Esophagus muscularis mucosa (tissue), 4 donors: ENCODE measurements at regions not wholly inside any gene's neighbourhood (a gene's known extent, or its start where the extent isn't known, plus 50 kb on each side); places are given as distances from the start of the nearest gene placed in this dataset.

Experiments
- DNase-seq: peaks from one replicate; pipeline ENCODE4 v3.0.0-alpha.2; 2017; ENCODE audit errors: extremely low spot score
- H3K27ac ChIP-seq, 4 donors: fragments of 200-600 bp; sonication (generic); replicated peaks in 1 of 4; 1 replicate in 3 of 4; 2 replicates in 1 of 4; pipeline ENCODE4 v1.5.1; 2016 to 2019; ENCODE audit warnings: mild to moderate bottlenecking in 1 of 4
- H3K27me3 ChIP-seq, 4 donors: fragments of 200-600 bp; sonication (generic); one replicate each; pipeline versions ENCODE4 v1.5.1 to v1.6.0; 2016 to 2019
- H3K36me3 ChIP-seq, 4 donors: fragments of 200-600 bp; sonication (generic); one replicate each; pipeline ENCODE4 v1.5.1; 2016 to 2019
- H3K4me1 ChIP-seq, 4 donors: fragments of 200-600 bp; sonication (generic); one replicate each; pipeline ENCODE4 v1.5.1; 2016 to 2019
- H3K4me3 ChIP-seq, 4 donors: fragments of 200-600 bp; sonication (generic); 1 replicate in 2 of 4; 2 replicates in 2 of 4; pipeline ENCODE4 v1.5.1; 2016 to 2019; ENCODE audit warnings: mild to moderate bottlenecking in 4 of 4, moderate library complexity in 1 of 4
- H3K9me3 ChIP-seq, 4 donors: fragments of 200-600 bp; sonication (generic); 1 replicate in 3 of 4; 2 replicates in 1 of 4; pipeline ENCODE4 v1.5.1; 2016 to 2019
- EP300 ChIP-seq: sonication (generic); formaldehyde crosslinking; IDR thresholded peaks from one replicate; pipeline ENCODE4 v1.6.1; 2017; ENCODE audit warnings: antibody characterized with exemption
- POLR2A ChIP-seq: fragments of 450-650 bp; IDR thresholded peaks from one replicate; pipeline ENCODE4 v1.6.1; 2017; ENCODE audit warnings: antibody characterized with exemption, moderate library complexity, mild to moderate bottlenecking, low read depth
- POLR2AphosphoS5 ChIP-seq, 2 donors: sonication (generic); formaldehyde crosslinking; IDR thresholded peaks; one replicate each; pipeline ENCODE4 v1.6.1; 2017; ENCODE audit warnings: antibody characterized with exemption in 2 of 2
- WGBS: methylation state at CpG from one replicate; pipeline ENCODE4 v1.1.5; 2018; 5-methylcytosine and 5-hydroxymethylcytosine counted together
- intact Hi-C: fragments of 100-400 bp; cut with DNase I; formaldehyde crosslinking; loops from one replicate; pipeline ENCODE4 v1.15.1; 2023
- TF ChIP-seq, protein P1 (sequence below), 3 experiments: fragments of 200-600 bp in 2 of 3; fragments of 450-650 bp in 1 of 3; sonication (generic) in 2 of 3; IDR thresholded peaks; one replicate each; pipeline ENCODE4 v1.5.1; 2017 to 2019; ENCODE audit warnings: antibody characterized with exemption in 3 of 3, mild to moderate bottlenecking in 2 of 3, moderate library complexity in 1 of 3

- WGBS = 50% methylated on average over 1 of the region's 1 CpG
- Histone ChIP-seq H3K4me1 (no peaks in the 10 kb centered on the region), H3K9me3 (no peaks in the 10 kb centered on the region), H3K27me3 (no peaks in the 10 kb centered on the region), H3K4me3 (no peak overlapping the region), H3K27ac (no peak overlapping the region), H3K36me3 (no peaks in the 10 kb centered on the region)
- no peak for DNase-seq
- no peak for TF ChIP-seq POLR2A
- TF ChIP-seq, protein P1, sequence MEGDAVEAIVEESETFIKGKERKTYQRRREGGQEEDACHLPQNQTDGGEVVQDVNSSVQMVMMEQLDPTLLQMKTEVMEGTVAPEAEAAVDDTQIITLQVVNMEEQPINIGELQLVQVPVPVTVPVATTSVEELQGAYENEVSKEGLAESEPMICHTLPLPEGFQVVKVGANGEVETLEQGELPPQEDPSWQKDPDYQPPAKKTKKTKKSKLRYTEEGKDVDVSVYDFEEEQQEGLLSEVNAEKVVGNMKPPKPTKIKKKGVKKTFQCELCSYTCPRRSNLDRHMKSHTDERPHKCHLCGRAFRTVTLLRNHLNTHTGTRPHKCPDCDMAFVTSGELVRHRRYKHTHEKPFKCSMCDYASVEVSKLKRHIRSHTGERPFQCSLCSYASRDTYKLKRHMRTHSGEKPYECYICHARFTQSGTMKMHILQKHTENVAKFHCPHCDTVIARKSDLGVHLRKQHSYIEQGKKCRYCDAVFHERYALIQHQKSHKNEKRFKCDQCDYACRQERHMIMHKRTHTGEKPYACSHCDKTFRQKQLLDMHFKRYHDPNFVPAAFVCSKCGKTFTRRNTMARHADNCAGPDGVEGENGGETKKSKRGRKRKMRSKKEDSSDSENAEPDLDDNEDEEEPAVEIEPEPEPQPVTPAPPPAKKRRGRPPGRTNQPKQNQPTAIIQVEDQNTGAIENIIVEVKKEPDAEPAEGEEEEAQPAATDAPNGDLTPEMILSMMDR (IDR thresholded peaks at IDR 0.05) = no peak
- no peak for TF ChIP-seq POLR2AphosphoS5 (IDR thresholded peaks at IDR 0.05)
- no peak for TF ChIP-seq EP300
- intact Hi-C loops = no loop called here
Measured at GRCh38 chr4:24702281-24702680, 93.1 kb upstream of the SOD3 start.

DNA sequence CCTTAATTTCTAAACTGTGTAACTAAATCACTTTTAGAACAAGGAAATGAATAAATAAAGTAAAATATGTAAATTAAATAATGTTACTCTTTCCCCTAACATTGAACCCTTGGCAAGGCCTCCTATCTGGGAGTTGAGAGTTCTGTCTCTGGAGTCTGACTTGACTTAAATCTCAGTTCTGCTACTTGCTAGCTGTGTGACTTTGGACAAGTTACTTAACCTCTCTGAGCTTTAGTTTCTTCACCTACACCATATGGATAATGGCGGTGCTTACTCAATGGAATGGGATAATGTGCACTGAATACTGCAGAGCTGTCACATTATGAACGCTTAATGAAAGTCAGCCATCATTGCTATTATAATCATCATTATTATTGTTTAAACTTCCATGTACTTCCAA lies 92.1 kb upstream of the SOD3 start:
- no peak for DNase-seq
- Histone ChIP-seq H3K4me3 (no peak overlapping the region), H3K36me3 (no peaks in the 10 kb centered on the region), H3K9me3 (no peaks in the 10 kb centered on the region), H3K27ac (no peak overlapping the region), H3K4me1 (no peaks in the 10 kb centered on the region), H3K27me3 (no peaks in the 10 kb centered on the region)
- intact Hi-C loops = no loop called here
- 97% methylated on average over 2 of the region's 2 CpGs for WGBS
- TF ChIP-seq, protein P1 (IDR thresholded peaks at IDR 0.05) = no peak
- no peak for TF ChIP-seq POLR2A
- no peak for TF ChIP-seq POLR2AphosphoS5 (IDR thresholded peaks at IDR 0.05)
- no peak for TF ChIP-seq EP300

DNA sequence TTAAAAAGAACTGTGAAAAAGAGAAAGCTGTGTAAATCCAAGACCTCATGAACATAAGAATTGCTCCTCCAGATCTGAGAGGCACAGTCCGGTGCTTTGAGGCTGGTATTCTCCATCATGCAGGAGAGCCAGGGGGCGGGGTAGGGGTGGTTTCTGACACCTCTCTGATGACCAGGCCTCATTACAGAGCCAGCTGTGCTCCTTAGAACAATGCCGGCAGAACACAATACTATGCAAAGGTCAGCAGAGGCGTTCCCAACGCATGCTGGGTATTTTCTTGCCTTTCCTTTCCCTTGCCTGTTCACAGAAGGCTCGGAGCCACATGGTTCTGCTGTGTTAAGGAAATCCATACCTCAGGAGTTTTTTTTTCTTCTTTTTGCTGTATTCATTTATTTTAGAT lies 91.2 kb upstream of the SOD3 start:
- intact Hi-C loops = no loop called here
- no peak for DNase-seq
- Histone ChIP-seq H3K4me1 (no peaks in the 10 kb centered on the region), H3K9me3 (no peaks in the 10 kb centered on the region), H3K36me3 (no peaks in the 10 kb centered on the region), H3K4me3 (no peak overlapping the region), H3K27me3 (no peaks in the 10 kb centered on the region), H3K27ac (no peak overlapping the region)
- 92% methylated on average over 6 of the region's 6 CpGs for WGBS
- TF ChIP-seq, protein P1 (IDR thresholded peaks at IDR 0.05) = no peak
- TF ChIP-seq POLR2AphosphoS5 (IDR thresholded peaks at IDR 0.05) (no peak), EP300 (no peak), POLR2A (no peak)

GRCh38 chr4:24705016-24705753 lies 90.2 kb upstream of the SOD3 start:
- no peak for TF ChIP-seq EP300
- TF ChIP-seq POLR2A = no peak
- TF ChIP-seq, protein P1 (IDR thresholded peaks at IDR 0.05) = no peak
- Histone ChIP-seq H3K27me3 (no peaks in the 10 kb centered on the region), H3K27ac (no peak overlapping the region), H3K36me3 (no peaks in the 10 kb centered on the region), H3K4me3 (no peak overlapping the region), H3K9me3 (no peaks in the 10 kb centered on the region), H3K4me1 (no peaks in the 10 kb centered on the region)
- DNase-seq = no peak
- intact Hi-C loops = no loop called here
- WGBS = 87% methylated on average over 10 of the region's 10 CpGs

DNA sequence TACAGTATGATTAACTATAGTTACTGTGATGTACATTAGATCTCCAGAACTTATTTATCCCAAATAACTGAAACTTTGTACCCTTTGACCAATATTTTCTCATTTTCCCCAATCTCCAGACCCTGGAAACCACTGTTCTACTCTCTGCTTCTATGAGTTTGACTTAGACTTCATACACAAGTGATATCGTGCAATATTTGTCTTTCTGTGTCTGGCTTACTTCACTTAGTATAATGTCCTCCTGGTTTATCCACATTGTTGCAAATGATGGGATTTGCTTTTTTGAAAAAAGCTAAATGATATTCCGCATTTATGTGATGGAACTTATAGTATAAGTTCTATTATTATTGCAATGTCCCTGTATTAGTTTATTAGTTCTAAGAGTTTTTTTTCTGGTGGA lies 81.8 kb upstream of the SOD3 start:
- no peaks in the 10 kb centered on the region for H3K4me1 ChIP-seq
- intact Hi-C loops = no loop called here
- 71% methylated on average over 2 of the region's 2 CpGs for WGBS
- H3K4me3 ChIP-seq = no peak overlapping the region
- H3K9me3 ChIP-seq = peaks cover 0 to 18% (median 14%) of the 10 kb centered on the region in 4 donors
- H3K36me3 ChIP-seq = no peaks in the 10 kb centered on the region
- DNase-seq = no peak
- TF ChIP-seq, protein P1 (IDR thresholded peaks at IDR 0.05) = no peak
- TF ChIP-seq POLR2A (no peak), POLR2AphosphoS5 (IDR thresholded peaks at IDR 0.05) (no peak), EP300 (no peak)
- no peak overlapping the region for H3K27ac ChIP-seq
- H3K27me3 ChIP-seq = no peaks in the 10 kb centered on the region
